HG03432 (cell line): ENCODE measurements at regions not wholly inside any gene's neighbourhood (a gene's known extent, or its start where the extent isn't known, plus 50 kb on each side); places are given as distances from the start of the nearest gene placed in this dataset.

Source experiments
- ATAC-seq: cut with Tn5 transposase; IDR thresholded peaks from one replicate; pipeline ENCODE4 v1.9.1; 2021; ENCODE audit warnings: mild to moderate bottlenecking, moderate library complexity; ENCODE audit not compliant: unreplicated experiment

- no peak for ATAC-seq
These were observed 174.0 kb downstream of the MRPL14 start for GRCh38 chr6:43953256-43953655.

GRCh38 chr6:43952746-43953145 is 174.5 kb downstream of the MRPL14 start:
- no peak for ATAC-seq

- ATAC-seq: no peak
These were observed 175.2 kb downstream of the MRPL14 start for GRCh38 chr6:43951756-43952675.

GRCh38 chr6:43951063-43951755 is 176.0 kb downstream of the MRPL14 start:
- ATAC-seq: no peak

- no peak for ATAC-seq
These were observed 176.6 kb downstream of the MRPL14 start for GRCh38 chr6:43950731-43951062.

GRCh38 chr6:43950051-43950605 is 177.1 kb downstream of the MRPL14 start:
- no peak for ATAC-seq

- no peak for ATAC-seq
These were observed 177.7 kb downstream of the MRPL14 start for GRCh38 chr6:43949551-43949991.

- no peak for ATAC-seq
These were observed 178.4 kb downstream of the MRPL14 start for GRCh38 chr6:43948527-43949485.

- no peak for ATAC-seq
These were observed 177.8 kb downstream of the VEGFA start for GRCh38 chr6:43947860-43948259.

GRCh38 chr6:43946641-43947363 is 176.8 kb downstream of the VEGFA start:
- ATAC-seq: no peak

GRCh38 chr6:43945768-43946080 is 175.7 kb downstream of the VEGFA start:
- ATAC-seq: no peak

- ATAC-seq: no peak
These were observed 175.1 kb downstream of the VEGFA start for GRCh38 chr6:43944908-43945767.

GRCh38 chr6:43943781-43944250 is 173.8 kb downstream of the VEGFA start:
- no peak for ATAC-seq

- ATAC-seq: no peak
These were observed 173.2 kb downstream of the VEGFA start for GRCh38 chr6:43943099-43943766.

GRCh38 chr6:43942616-43943015 is 172.6 kb downstream of the VEGFA start:
- no peak for ATAC-seq

GRCh38 chr6:43942011-43942442 is 172.0 kb downstream of the VEGFA start:
- ATAC-seq: no peak

GRCh38 chr6:43941174-43941573 is 171.2 kb downstream of the VEGFA start:
- ATAC-seq: no peak

- ATAC-seq: no peak
These were observed 170.5 kb downstream of the VEGFA start for GRCh38 chr6:43940393-43941087.
